Fibroblast of lung (primary cell): ENCODE measurements at regions not wholly inside any gene's neighbourhood (a gene's known extent, or its start where the extent isn't known, plus 50 kb on each side); places are given as distances from the start of the nearest gene placed in this dataset.

ENCODE experiments used
- DNase-seq, 2 donors: peaks; one replicate each; pipeline versions ENCODE4 v3.0.0 to v3.0.0-alpha.2; 2010; ENCODE audit warnings: low read depth in 2 of 2
- H2AFZ ChIP-seq: 2 replicates; pipeline ENCODE4 v1.5.1; 2012; ENCODE audit warnings: low read length, control low read depth, inconsistent platforms
- H3K27ac ChIP-seq: 2 replicates; pipeline ENCODE4 v1.5.1; 2011; ENCODE audit warnings: low read length, control low read depth; ENCODE audit not compliant: insufficient read depth
- H3K27me3 ChIP-seq: 2 replicates; pipeline ENCODE4 v1.5.1; 2011; ENCODE audit warnings: mild to moderate bottlenecking, low read length; ENCODE audit not compliant: control insufficient read depth, insufficient read depth
- H3K36me3 ChIP-seq: 2 replicates; pipeline ENCODE4 v1.5.1; 2011; ENCODE audit warnings: low read length; ENCODE audit not compliant: control insufficient read depth, insufficient read depth
- H3K4me1 ChIP-seq: 2 replicates; pipeline ENCODE4 v1.5.1; 2011; ENCODE audit warnings: low read length; ENCODE audit not compliant: control insufficient read depth, insufficient read depth; ENCODE audit errors: extremely low read depth
- H3K4me2 ChIP-seq: 2 replicates; pipeline ENCODE4 v1.5.1; 2011; ENCODE audit warnings: low read length, control low read depth; ENCODE audit not compliant: insufficient read depth; ENCODE audit errors: extremely low read depth
- H3K4me3 ChIP-seq, 4 experiments: fragments of 200-600 bp in 1 of 4; sonication (generic) in 1 of 4; replicated peaks in 1 of 4; 2 replicates each; pipeline ENCODE4 v1.5.1; 2011 to 2016; ENCODE audit warnings: low read length in 4 of 4, low read depth in 3 of 4, mild to moderate bottlenecking in 3 of 4, control low read depth in 2 of 4, inconsistent platforms in 1 of 4, mixed read lengths in 1 of 4; ENCODE audit not compliant: insufficient read depth in 1 of 4; ENCODE audit errors: control extremely low read depth in 1 of 4
- H3K79me2 ChIP-seq: 2 replicates; pipeline ENCODE4 v1.5.1; 2012; ENCODE audit warnings: mild to moderate bottlenecking, low read length, inconsistent platforms; ENCODE audit not compliant: control insufficient read depth, insufficient read depth
- H3K9ac ChIP-seq: 2 replicates; pipeline ENCODE4 v1.5.1; 2011; ENCODE audit warnings: mild to moderate bottlenecking, low read length, control low read depth; ENCODE audit not compliant: insufficient read depth
- H3K9me3 ChIP-seq: 2 replicates; pipeline ENCODE4 v1.5.1; 2012; ENCODE audit warnings: low read depth, low read length; ENCODE audit not compliant: control insufficient read depth, insufficient read depth
- H4K20me1 ChIP-seq: 2 replicates; pipeline ENCODE4 v1.5.1; 2011; ENCODE audit warnings: low read length; ENCODE audit not compliant: control insufficient read depth, insufficient read depth; ENCODE audit errors: extremely low read depth
- CTCF ChIP-seq, 2 donors: IDR thresholded peaks in 1 of 2; conservative IDR thresholded peaks in 1 of 2; 1 replicate in 1 of 2; 2 replicates in 1 of 2; pipeline ENCODE4 v1.5.1; 2011 to 2012; ENCODE audit warnings: low read length in 2 of 2, control low read depth in 1 of 2, inconsistent platforms in 1 of 2, low read depth in 1 of 2, mild to moderate bottlenecking in 1 of 2
- EZH2 ChIP-seq: IDR thresholded peaks from 2 replicates; pipeline ENCODE4 v1.5.1; 2012; ENCODE audit warnings: low read length, control low read depth, mild to moderate bottlenecking; ENCODE audit errors: missing control alignments

- H4K20me1 ChIP-seq: no peaks in the 10 kb centered on the region
- peak overlapping the region; percentile 24 for H3K27ac ChIP-seq
- peak overlapping the region; percentile 56 for H3K4me2 ChIP-seq
- DNase-seq: peak in 1 of 2 donors; percentile 75
- peaks cover 7% of the 10 kb centered on the region for H3K4me1 ChIP-seq
- no peak for TF ChIP-seq CTCF (conservative IDR thresholded peaks at IDR 0.05 in 1 of 2, IDR thresholded peaks at IDR 0.05 in 1 of 2; ENCODE audit: low read depth in 1 of 2, low read length in 2 of 2)
- TF ChIP-seq EZH2: no peak
- H3K27me3 ChIP-seq: no peaks in the 10 kb centered on the region
- no peak overlapping the region for H3K9ac ChIP-seq
- H2AFZ ChIP-seq: no peak overlapping the region
- H3K9me3 ChIP-seq: no peaks in the 10 kb centered on the region
- no peaks in the 10 kb centered on the region for H3K79me2 ChIP-seq
- no peaks in the 10 kb centered on the region for H3K36me3 ChIP-seq
- no peak overlapping the region for H3K4me3 ChIP-seq
These were observed 117.8 kb downstream of the TES start for GRCh38 chr7:116328161-116328560.

GRCh38 chr7:116329686-116330503 is 119.6 kb downstream of the TES start:
- no peak overlapping the region for H3K27ac ChIP-seq
- H3K79me2 ChIP-seq: no peaks in the 10 kb centered on the region
- no peaks in the 10 kb centered on the region for H4K20me1 ChIP-seq
- no peak overlapping the region for H3K4me3 ChIP-seq
- peaks cover 7% of the 10 kb centered on the region for H3K4me1 ChIP-seq
- TF ChIP-seq EZH2: no peak
- no peak for TF ChIP-seq CTCF (conservative IDR thresholded peaks at IDR 0.05 in 1 of 2, IDR thresholded peaks at IDR 0.05 in 1 of 2; ENCODE audit: low read depth in 1 of 2, low read length in 2 of 2)
- H3K27me3 ChIP-seq: no peaks in the 10 kb centered on the region
- H2AFZ ChIP-seq: no peak overlapping the region
- H3K36me3 ChIP-seq: no peaks in the 10 kb centered on the region
- H3K9ac ChIP-seq: no peak overlapping the region
- H3K4me2 ChIP-seq: no peak overlapping the region
- H3K9me3 ChIP-seq: no peaks in the 10 kb centered on the region
- peak in 1 of 2 donors; percentile 68 for DNase-seq

- DNase-seq: peak; percentile 86 to 89
- no peak overlapping the region for H3K9ac ChIP-seq
- no peaks in the 10 kb centered on the region for H3K79me2 ChIP-seq
- H3K36me3 ChIP-seq: no peaks in the 10 kb centered on the region
- no peaks in the 10 kb centered on the region for H3K27me3 ChIP-seq
- no peaks in the 10 kb centered on the region for H4K20me1 ChIP-seq
- TF ChIP-seq EZH2 (no peak), CTCF (conservative IDR thresholded peaks at IDR 0.05 in 1 of 2, IDR thresholded peaks at IDR 0.05 in 1 of 2; ENCODE audit: low read depth in 1 of 2, low read length in 2 of 2) (no peak)
- H3K4me2 ChIP-seq: peak overlapping the region; percentile 2
- H3K4me3 ChIP-seq: no peak overlapping the region
- H3K4me1 ChIP-seq: peaks cover 7% of the 10 kb centered on the region
- no peaks in the 10 kb centered on the region for H3K9me3 ChIP-seq
- H2AFZ ChIP-seq: no peak overlapping the region
- H3K27ac ChIP-seq: no peak overlapping the region
These were observed 120.7 kb downstream of the TES start for GRCh38 chr7:116331020-116331419.
